Fibroblast of lung (primary cell): ENCODE measurements at regions not wholly inside any gene's neighbourhood (a gene's known extent, or its start where the extent isn't known, plus 50 kb on each side); places are given as distances from the start of the nearest gene placed in this dataset.

Experiments used
- DNase-seq, 2 donors: peaks; one replicate each; pipeline versions ENCODE4 v3.0.0 to v3.0.0-alpha.2; 2010; ENCODE audit warnings: low read depth in 2 of 2
- H2AFZ ChIP-seq: 2 replicates; pipeline ENCODE4 v1.5.1; 2012; ENCODE audit warnings: low read length, control low read depth, inconsistent platforms
- H3K27ac ChIP-seq: 2 replicates; pipeline ENCODE4 v1.5.1; 2011; ENCODE audit warnings: low read length, control low read depth; ENCODE audit not compliant: insufficient read depth
- H3K27me3 ChIP-seq: 2 replicates; pipeline ENCODE4 v1.5.1; 2011; ENCODE audit warnings: mild to moderate bottlenecking, low read length; ENCODE audit not compliant: control insufficient read depth, insufficient read depth
- H3K36me3 ChIP-seq: 2 replicates; pipeline ENCODE4 v1.5.1; 2011; ENCODE audit warnings: low read length; ENCODE audit not compliant: control insufficient read depth, insufficient read depth
- H3K4me1 ChIP-seq: 2 replicates; pipeline ENCODE4 v1.5.1; 2011; ENCODE audit warnings: low read length; ENCODE audit not compliant: control insufficient read depth, insufficient read depth; ENCODE audit errors: extremely low read depth
- H3K4me2 ChIP-seq: 2 replicates; pipeline ENCODE4 v1.5.1; 2011; ENCODE audit warnings: low read length, control low read depth; ENCODE audit not compliant: insufficient read depth; ENCODE audit errors: extremely low read depth
- H3K4me3 ChIP-seq, 4 experiments: fragments of 200-600 bp in 1 of 4; sonication (generic) in 1 of 4; replicated peaks in 1 of 4; 2 replicates each; pipeline ENCODE4 v1.5.1; 2011 to 2016; ENCODE audit warnings: low read length in 4 of 4, low read depth in 3 of 4, mild to moderate bottlenecking in 3 of 4, control low read depth in 2 of 4, inconsistent platforms in 1 of 4, mixed read lengths in 1 of 4; ENCODE audit not compliant: insufficient read depth in 1 of 4; ENCODE audit errors: control extremely low read depth in 1 of 4
- H3K79me2 ChIP-seq: 2 replicates; pipeline ENCODE4 v1.5.1; 2012; ENCODE audit warnings: mild to moderate bottlenecking, low read length, inconsistent platforms; ENCODE audit not compliant: control insufficient read depth, insufficient read depth
- H3K9ac ChIP-seq: 2 replicates; pipeline ENCODE4 v1.5.1; 2011; ENCODE audit warnings: mild to moderate bottlenecking, low read length, control low read depth; ENCODE audit not compliant: insufficient read depth
- H3K9me3 ChIP-seq: 2 replicates; pipeline ENCODE4 v1.5.1; 2012; ENCODE audit warnings: low read depth, low read length; ENCODE audit not compliant: control insufficient read depth, insufficient read depth
- H4K20me1 ChIP-seq: 2 replicates; pipeline ENCODE4 v1.5.1; 2011; ENCODE audit warnings: low read length; ENCODE audit not compliant: control insufficient read depth, insufficient read depth; ENCODE audit errors: extremely low read depth
- CTCF ChIP-seq, 2 donors: IDR thresholded peaks in 1 of 2; conservative IDR thresholded peaks in 1 of 2; 1 replicate in 1 of 2; 2 replicates in 1 of 2; pipeline ENCODE4 v1.5.1; 2011 to 2012; ENCODE audit warnings: low read length in 2 of 2, control low read depth in 1 of 2, inconsistent platforms in 1 of 2, low read depth in 1 of 2, mild to moderate bottlenecking in 1 of 2
- EZH2 ChIP-seq: IDR thresholded peaks from 2 replicates; pipeline ENCODE4 v1.5.1; 2012; ENCODE audit warnings: low read length, control low read depth, mild to moderate bottlenecking; ENCODE audit errors: missing control alignments

DNA sequence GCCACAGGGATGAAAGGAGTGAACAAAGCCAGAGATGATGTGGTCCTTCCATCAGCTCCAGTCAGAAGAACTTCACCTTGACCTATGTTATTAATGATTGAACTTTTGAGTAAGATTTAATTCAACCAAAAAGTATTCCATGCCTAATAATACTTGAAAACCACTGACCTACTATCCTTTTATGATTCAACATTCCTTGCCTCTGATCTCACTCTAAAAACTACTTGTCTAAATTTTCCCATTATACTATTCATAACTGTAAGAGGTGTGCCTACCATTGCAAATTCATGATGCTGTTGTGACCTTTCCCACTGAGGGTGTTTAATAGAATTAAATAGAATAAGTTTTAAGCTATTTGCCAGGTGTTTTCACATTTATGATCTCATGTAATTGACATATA, 164.7 kb upstream of the GUCY1A2 start:
- DNase-seq: peak in 1 of 2 donors; percentile 80
- Histone ChIP-seq H2AFZ (no peak overlapping the region), H3K9ac (no peak overlapping the region), H3K9me3 (no peaks in the 10 kb centered on the region), H3K79me2 (no peaks in the 10 kb centered on the region), H4K20me1 (no peaks in the 10 kb centered on the region), H3K4me2 (no peak overlapping the region), H3K36me3 (no peaks in the 10 kb centered on the region), H3K4me1 (no peaks in the 10 kb centered on the region), H3K27ac (no peak overlapping the region), H3K27me3 (no peaks in the 10 kb centered on the region), H3K4me3 (no peak overlapping the region)
- TF ChIP-seq EZH2 (no peak), CTCF (conservative IDR thresholded peaks at IDR 0.05 in 1 of 2, IDR thresholded peaks at IDR 0.05 in 1 of 2; ENCODE audit: low read depth in 1 of 2, low read length in 2 of 2) (no peak)

- Histone ChIP-seq H3K9ac (no peak overlapping the region), H3K27ac (no peak overlapping the region), H3K9me3 (no peaks in the 10 kb centered on the region), H3K4me3 (no peak overlapping the region), H3K4me1 (no peaks in the 10 kb centered on the region), H3K79me2 (no peaks in the 10 kb centered on the region), H3K4me2 (no peak overlapping the region), H2AFZ (no peak overlapping the region), H4K20me1 (no peaks in the 10 kb centered on the region), H3K36me3 (no peaks in the 10 kb centered on the region), H3K27me3 (no peaks in the 10 kb centered on the region)
- DNase-seq: no peak
- TF ChIP-seq EZH2 (no peak), CTCF (conservative IDR thresholded peaks at IDR 0.05 in 1 of 2, IDR thresholded peaks at IDR 0.05 in 1 of 2; ENCODE audit: low read depth in 1 of 2, low read length in 2 of 2) (no peak)
Measured at GRCh38 chr11:107180236-107180635, 162.0 kb upstream of the GUCY1A2 start.

DNA sequence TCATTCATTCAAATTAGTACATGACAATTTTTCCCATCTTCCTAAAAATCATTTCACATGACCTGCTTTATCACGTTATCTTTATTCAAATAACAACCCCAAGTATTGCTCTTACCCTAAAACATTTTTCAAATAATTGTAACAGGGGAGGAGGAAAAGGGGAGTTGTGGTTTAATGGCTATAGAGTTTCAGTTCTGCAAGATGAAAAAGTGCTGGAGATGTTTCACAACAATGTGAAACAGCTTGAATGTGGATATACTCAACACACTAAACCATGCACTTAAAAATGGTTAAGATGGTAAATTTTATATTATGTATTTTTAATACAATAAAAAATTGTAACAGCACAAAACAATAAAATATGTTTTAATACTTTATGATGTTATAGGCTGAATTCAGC, 161.6 kb upstream of the GUCY1A2 start:
- no peak for TF ChIP-seq EZH2
- no peak for TF ChIP-seq CTCF (conservative IDR thresholded peaks at IDR 0.05 in 1 of 2, IDR thresholded peaks at IDR 0.05 in 1 of 2; ENCODE audit: low read depth in 1 of 2, low read length in 2 of 2)
- DNase-seq: no peak

More for the DNA sequence above, 161.6 kb upstream of the GUCY1A2 start:
- H3K9ac ChIP-seq: no peak overlapping the region
- H2AFZ ChIP-seq: no peak overlapping the region
- no peaks in the 10 kb centered on the region for H3K27me3 ChIP-seq
- no peaks in the 10 kb centered on the region for H3K36me3 ChIP-seq
- no peaks in the 10 kb centered on the region for H3K4me1 ChIP-seq
- no peak overlapping the region for H3K4me2 ChIP-seq
- H3K27ac ChIP-seq: no peak overlapping the region
- H4K20me1 ChIP-seq: no peaks in the 10 kb centered on the region
- H3K4me3 ChIP-seq: no peak overlapping the region
- no peaks in the 10 kb centered on the region for H3K9me3 ChIP-seq
- no peaks in the 10 kb centered on the region for H3K79me2 ChIP-seq
